ENCODE measurements at regions not wholly inside any gene's neighbourhood (a gene's known extent, or its start where the extent isn't known, plus 50 kb on each side); places are given as distances from the start of the nearest gene placed in this dataset.

- no peak overlapping the region for H2AK5ac ChIP-seq (ENCODE audit: low read length)
- no peak overlapping the region for H3K9ac ChIP-seq (ENCODE audit: low read length)
- no peaks in the 10 kb centered on the region for H3K36me3 ChIP-seq (ENCODE audit: control insufficient read depth in 1 of 2, insufficient read depth in 2 of 2, low read length in 2 of 2)
- no peak overlapping the region for H3K4ac ChIP-seq (ENCODE audit: low read depth, low read length)
- DNase-seq: no peak
- H2AFZ ChIP-seq (ENCODE audit: insufficient read depth, low read length, poor library complexity): no peak overlapping the region
- H3K14ac ChIP-seq (ENCODE audit: low read length): no peak overlapping the region
- H3K27ac ChIP-seq (ENCODE audit: low read depth, low read length): no peak overlapping the region
- H2BK12ac ChIP-seq (ENCODE audit: low read length): no peak overlapping the region
- H3K4me1 ChIP-seq (ENCODE audit: control insufficient read depth in 1 of 2, insufficient read depth in 2 of 2, low read length in 2 of 2): no peaks in the 10 kb centered on the region
- no peak overlapping the region for H3K4me2 ChIP-seq (ENCODE audit: low read length)
- no peak overlapping the region for H4K12ac ChIP-seq (ENCODE audit: low read depth, low read length)
- no peaks in the 10 kb centered on the region for H3K27me3 ChIP-seq (ENCODE audit: insufficient read depth, low read length)
- H4K91ac ChIP-seq (ENCODE audit: low read depth, low read length): no peak overlapping the region
- H3K9me3 ChIP-seq (ENCODE audit: insufficient read depth, low read depth, low read length): no peaks in the 10 kb centered on the region
- H3K23ac ChIP-seq (ENCODE audit: low read length): no peak overlapping the region
- H3K79me1 ChIP-seq (ENCODE audit: low read length): no peaks in the 10 kb centered on the region
- H4K8ac ChIP-seq (ENCODE audit: low read depth, low read length): no peak overlapping the region
- H2BK120ac ChIP-seq (ENCODE audit: insufficient read depth, low read length, poor library complexity): no peak overlapping the region
- H3K4me3 ChIP-seq (ENCODE audit: low read depth, low read length): no peak overlapping the region
- H3K18ac ChIP-seq (ENCODE audit: low read length): no peak overlapping the region
- H3K79me2 ChIP-seq (ENCODE audit: control insufficient read depth, insufficient read depth, low read length, poor library complexity): no peaks in the 10 kb centered on the region
- H2BK5ac ChIP-seq (ENCODE audit: low read depth, low read length, poor library complexity): no peak overlapping the region
These were observed 492.1 kb upstream of the PPP2R3A start for GRCh38 chr3:135473449-135473848.

DNA sequence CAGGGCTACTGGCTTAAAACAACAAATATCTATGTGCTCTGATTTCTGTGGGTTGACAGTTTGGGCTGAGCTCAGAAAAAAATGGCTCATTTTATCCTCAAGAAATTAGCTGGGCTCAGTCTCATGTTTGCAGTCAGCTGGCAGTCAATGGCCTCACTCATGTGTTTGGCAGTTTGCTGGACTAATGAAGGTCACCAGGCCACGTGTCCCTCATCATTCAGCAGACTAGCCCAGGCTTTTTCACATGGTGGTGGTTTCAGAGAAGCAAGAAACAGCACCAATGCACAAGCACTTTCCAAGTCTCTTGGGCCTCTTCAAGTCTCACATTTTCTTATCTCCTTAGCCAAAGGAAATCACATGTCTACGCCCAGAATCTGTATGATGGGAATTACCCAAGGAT lies 478.3 kb upstream of the PPP2R3A start:
- Histone ChIP-seq H3K18ac (ENCODE audit: low read length) (no peak overlapping the region), H3K36me3 (ENCODE audit: control insufficient read depth in 1 of 2, insufficient read depth in 2 of 2, low read length in 2 of 2) (no peaks in the 10 kb centered on the region)
- no CpG with 5 or more reads among the region's 2 CpGs for WGBS (ENCODE audit: extremely low coverage, insufficient coverage, insufficient read length)

DNA sequence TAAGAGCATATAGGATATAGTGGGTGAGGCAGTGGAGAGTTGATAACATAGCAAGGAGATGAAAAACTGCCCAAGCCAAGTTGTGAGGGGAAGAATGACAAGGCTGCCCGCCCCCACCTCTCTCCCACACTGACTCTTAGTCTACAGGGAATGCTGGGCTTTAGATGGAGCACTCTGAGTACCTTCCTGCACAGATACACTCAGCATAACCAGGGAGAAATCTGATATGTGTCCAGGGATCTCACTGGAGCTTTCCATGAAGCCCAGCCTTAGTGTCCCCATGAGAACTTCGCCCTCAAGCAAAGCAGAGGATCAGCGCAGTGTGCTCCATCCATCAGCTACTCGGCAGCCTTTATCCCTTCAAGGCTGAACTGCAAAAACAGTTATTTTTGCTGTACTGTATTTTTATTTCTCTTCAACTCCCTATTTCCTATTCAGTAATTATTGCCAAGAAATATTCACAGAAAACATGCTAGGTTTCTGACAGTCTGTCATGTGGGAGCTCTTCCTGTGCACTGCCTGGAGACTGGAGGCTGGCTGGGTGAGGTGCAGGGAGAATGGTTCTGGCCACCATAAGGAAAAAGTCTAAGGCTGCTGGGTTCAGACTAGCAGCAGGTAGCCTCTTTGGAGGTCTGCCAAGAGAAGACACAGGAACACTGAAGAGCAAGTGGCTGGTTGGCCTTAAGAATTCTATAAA lies 475.2 kb upstream of the PPP2R3A start:
- WGBS (ENCODE audit: extremely low coverage, insufficient coverage, insufficient read length): no CpG with 5 or more reads among the region's 4 CpGs
- Histone ChIP-seq H4K8ac (ENCODE audit: low read depth, low read length) (no peak overlapping the region), H3K27ac (ENCODE audit: low read depth, low read length) (no peak overlapping the region)

More for the DNA sequence above, 478.3 kb upstream of the PPP2R3A start:
- Histone ChIP-seq H3K4me2 (ENCODE audit: low read length) (no peak overlapping the region), H2AK5ac (ENCODE audit: low read length) (no peak overlapping the region), H2BK12ac (ENCODE audit: low read length) (no peak overlapping the region), H4K91ac (ENCODE audit: low read depth, low read length) (no peak overlapping the region), H3K4me1 (ENCODE audit: control insufficient read depth in 1 of 2, insufficient read depth in 2 of 2, low read length in 2 of 2) (no peaks in the 10 kb centered on the region), H3K9me3 (ENCODE audit: insufficient read depth, low read depth, low read length) (no peaks in the 10 kb centered on the region), H3K79me1 (ENCODE audit: low read length) (no peaks in the 10 kb centered on the region), H2BK120ac (ENCODE audit: insufficient read depth, low read length, poor library complexity) (no peak overlapping the region), H3K27me3 (ENCODE audit: insufficient read depth, low read length) (no peaks in the 10 kb centered on the region), H4K8ac (ENCODE audit: low read depth, low read length) (no peak overlapping the region), H3K4ac (ENCODE audit: low read depth, low read length) (no peak overlapping the region), H3K23ac (ENCODE audit: low read length) (no peak overlapping the region), H2BK5ac (ENCODE audit: low read depth, low read length, poor library complexity) (no peak overlapping the region), H3K27ac (ENCODE audit: low read depth, low read length) (no peak overlapping the region), H3K14ac (ENCODE audit: low read length) (no peak overlapping the region), H4K12ac (ENCODE audit: low read depth, low read length) (no peak overlapping the region), H2AFZ (ENCODE audit: insufficient read depth, low read length, poor library complexity) (no peak overlapping the region), H3K4me3 (ENCODE audit: low read depth, low read length) (no peak overlapping the region), H3K79me2 (ENCODE audit: control insufficient read depth, insufficient read depth, low read length, poor library complexity) (no peaks in the 10 kb centered on the region), H3K9ac (ENCODE audit: low read length) (peak overlapping the region; percentile 40)
- DNase-seq: no peak

GRCh38 chr3:135491491-135492205 lies 473.9 kb upstream of the PPP2R3A start:
- Histone ChIP-seq H3K4ac (ENCODE audit: low read depth, low read length) (no peak overlapping the region), H2AK5ac (ENCODE audit: low read length) (no peak overlapping the region), H3K27ac (ENCODE audit: low read depth, low read length) (no peak overlapping the region), H3K9ac (ENCODE audit: low read length) (no peak overlapping the region), H3K14ac (ENCODE audit: low read length) (no peak overlapping the region), H4K12ac (ENCODE audit: low read depth, low read length) (no peak overlapping the region), H2BK5ac (ENCODE audit: low read depth, low read length, poor library complexity) (no peak overlapping the region), H3K18ac (ENCODE audit: low read length) (no peak overlapping the region), H2BK120ac (ENCODE audit: insufficient read depth, low read length, poor library complexity) (no peak overlapping the region), H4K91ac (ENCODE audit: low read depth, low read length) (no peak overlapping the region), H3K9me3 (ENCODE audit: insufficient read depth, low read depth, low read length) (no peaks in the 10 kb centered on the region), H3K36me3 (ENCODE audit: control insufficient read depth in 1 of 2, insufficient read depth in 2 of 2, low read length in 2 of 2) (no peaks in the 10 kb centered on the region), H3K27me3 (ENCODE audit: insufficient read depth, low read length) (no peaks in the 10 kb centered on the region), H3K4me3 (ENCODE audit: low read depth, low read length) (no peak overlapping the region), H3K23ac (ENCODE audit: low read length) (no peak overlapping the region), H3K79me2 (ENCODE audit: control insufficient read depth, insufficient read depth, low read length, poor library complexity) (no peaks in the 10 kb centered on the region), H3K4me1 (ENCODE audit: control insufficient read depth in 1 of 2, insufficient read depth in 2 of 2, low read length in 2 of 2) (no peaks in the 10 kb centered on the region), H3K4me2 (ENCODE audit: low read length) (no peak overlapping the region), H3K79me1 (ENCODE audit: low read length) (no peaks in the 10 kb centered on the region), H4K8ac (ENCODE audit: low read depth, low read length) (no peak overlapping the region), H2AFZ (ENCODE audit: insufficient read depth, low read length, poor library complexity) (no peak overlapping the region), H2BK12ac (ENCODE audit: low read length) (no peak overlapping the region)
- DNase-seq: no peak
- no CpG with 5 or more reads among the region's 5 CpGs for WGBS (ENCODE audit: extremely low coverage, insufficient coverage, insufficient read length)

More for the DNA sequence above, 475.2 kb upstream of the PPP2R3A start:
- H3K4me2 ChIP-seq (ENCODE audit: low read length): no peak overlapping the region
- no peaks in the 10 kb centered on the region for H3K9me3 ChIP-seq (ENCODE audit: insufficient read depth, low read depth, low read length)
- H2BK120ac ChIP-seq (ENCODE audit: insufficient read depth, low read length, poor library complexity): no peak overlapping the region
- no peaks in the 10 kb centered on the region for H3K79me2 ChIP-seq (ENCODE audit: control insufficient read depth, insufficient read depth, low read length, poor library complexity)
- H3K18ac ChIP-seq (ENCODE audit: low read length): no peak overlapping the region
- no peak overlapping the region for H2AFZ ChIP-seq (ENCODE audit: insufficient read depth, low read length, poor library complexity)
- no peak overlapping the region for H3K4me3 ChIP-seq (ENCODE audit: low read depth, low read length)
- H2AK5ac ChIP-seq (ENCODE audit: low read length): no peak overlapping the region
- no peaks in the 10 kb centered on the region for H3K79me1 ChIP-seq (ENCODE audit: low read length)
- no peak overlapping the region for H3K23ac ChIP-seq (ENCODE audit: low read length)
- no peak overlapping the region for H4K12ac ChIP-seq (ENCODE audit: low read depth, low read length)
- no peak for DNase-seq
- no peak overlapping the region for H3K9ac ChIP-seq (ENCODE audit: low read length)
- H2BK5ac ChIP-seq (ENCODE audit: low read depth, low read length, poor library complexity): no peak overlapping the region
- H3K4ac ChIP-seq (ENCODE audit: low read depth, low read length): no peak overlapping the region
- no peak overlapping the region for H3K14ac ChIP-seq (ENCODE audit: low read length)
- no peaks in the 10 kb centered on the region for H3K4me1 ChIP-seq (ENCODE audit: control insufficient read depth in 1 of 2, insufficient read depth in 2 of 2, low read length in 2 of 2)
- H4K91ac ChIP-seq (ENCODE audit: low read depth, low read length): no peak overlapping the region
- H3K36me3 ChIP-seq (ENCODE audit: control insufficient read depth in 1 of 2, insufficient read depth in 2 of 2, low read length in 2 of 2): no peaks in the 10 kb centered on the region
- no peaks in the 10 kb centered on the region for H3K27me3 ChIP-seq (ENCODE audit: insufficient read depth, low read length)
- no peak overlapping the region for H2BK12ac ChIP-seq (ENCODE audit: low read length)

All from trophoblast cell (in vitro differentiated cells and primary cell).